Osteoblast (primary cell): ENCODE measurements at regions not wholly inside any gene's neighbourhood (a gene's known extent, or its start where the extent isn't known, plus 50 kb on each side); places are given as distances from the start of the nearest gene placed in this dataset.

ENCODE experiments used
- DNase-seq: peaks from one replicate; pipeline ENCODE4 v3.0.0; 2011; ENCODE audit warnings: low spot score, mixed read lengths; ENCODE audit not compliant: insufficient read length; ENCODE audit errors: missing footprints
- H2AFZ ChIP-seq: 2 replicates; pipeline ENCODE4 v1.6.0; 2011; ENCODE audit warnings: mild to moderate bottlenecking, low read length
- H3K27ac ChIP-seq: 2 replicates; pipeline ENCODE4 v1.5.1; 2011; ENCODE audit warnings: mild to moderate bottlenecking, low read depth, low read length, moderate library complexity
- H3K27me3 ChIP-seq: 2 replicates; pipeline ENCODE4 v1.6.0; 2012; ENCODE audit warnings: mild to moderate bottlenecking, control low read depth, inconsistent platforms, low read length, moderate library complexity; ENCODE audit not compliant: insufficient read depth
- H3K36me3 ChIP-seq: 2 replicates; pipeline ENCODE4 v1.5.1; 2011; ENCODE audit warnings: mild to moderate bottlenecking, low read length, control low read depth, moderate library complexity; ENCODE audit not compliant: insufficient read depth
- H3K4me1 ChIP-seq: 2 replicates; pipeline ENCODE4 v1.5.1; 2011; ENCODE audit warnings: mild to moderate bottlenecking, low read length, control low read depth, moderate library complexity; ENCODE audit not compliant: insufficient read depth
- H3K4me2 ChIP-seq: 2 replicates; pipeline ENCODE4 v1.6.0; 2011; ENCODE audit warnings: mild to moderate bottlenecking, low read length; ENCODE audit not compliant: insufficient read depth
- H3K4me3 ChIP-seq: fragments of 200-600 bp; sonication (generic); 3 replicates; pipeline ENCODE4 v1.5.1; 2012; ENCODE audit warnings: mild to moderate bottlenecking, low read length, inconsistent platforms; ENCODE audit not compliant: insufficient read depth
- H3K79me2 ChIP-seq: 2 replicates; pipeline ENCODE4 v1.6.0; 2012; ENCODE audit warnings: mild to moderate bottlenecking, low read length, control low read depth, inconsistent platforms; ENCODE audit not compliant: insufficient read depth
- H3K9me3 ChIP-seq: 2 replicates; pipeline ENCODE4 v1.5.1; 2011; ENCODE audit warnings: low read depth, low read length, control low read depth
- H4K20me1 ChIP-seq: 2 replicates; pipeline ENCODE4 v1.6.0; 2012; ENCODE audit warnings: mild to moderate bottlenecking, low read length, control low read depth; ENCODE audit not compliant: insufficient read depth
- CTCF ChIP-seq: IDR thresholded peaks from 2 replicates; pipeline ENCODE4 v1.5.1; 2011; ENCODE audit warnings: mild to moderate bottlenecking, low read depth, low read length, moderate library complexity; ENCODE audit errors: extremely low read depth

GRCh38 chr22:48635816-48636215 is 1191.9 kb downstream of the BRD1 start:
- Histone ChIP-seq H3K4me2 (no peak overlapping the region), H4K20me1 (no peaks in the 10 kb centered on the region), H3K79me2 (no peaks in the 10 kb centered on the region), H3K27me3 (no peaks in the 10 kb centered on the region), H3K9me3 (no peaks in the 10 kb centered on the region), H2AFZ (no peak overlapping the region), H3K36me3 (no peaks in the 10 kb centered on the region), H3K4me3 (no peak overlapping the region), H3K4me1 (no peaks in the 10 kb centered on the region), H3K27ac (no peak overlapping the region)
- DNase-seq = no peak
- no peak for TF ChIP-seq CTCF

- no peak for DNase-seq
- H3K4me1 ChIP-seq = no peaks in the 10 kb centered on the region
- H3K36me3 ChIP-seq = no peaks in the 10 kb centered on the region
- no peaks in the 10 kb centered on the region for H3K9me3 ChIP-seq
- H2AFZ ChIP-seq = no peak overlapping the region
- no peak overlapping the region for H3K27ac ChIP-seq
- H3K4me3 ChIP-seq = no peak overlapping the region
- no peaks in the 10 kb centered on the region for H3K27me3 ChIP-seq
- no peak overlapping the region for H3K4me2 ChIP-seq
- H4K20me1 ChIP-seq = no peaks in the 10 kb centered on the region
- no peak for TF ChIP-seq CTCF
- H3K79me2 ChIP-seq = no peaks in the 10 kb centered on the region
Measured at GRCh38 chr22:48635031-48635430, 1192.6 kb downstream of the BRD1 start.

DNA sequence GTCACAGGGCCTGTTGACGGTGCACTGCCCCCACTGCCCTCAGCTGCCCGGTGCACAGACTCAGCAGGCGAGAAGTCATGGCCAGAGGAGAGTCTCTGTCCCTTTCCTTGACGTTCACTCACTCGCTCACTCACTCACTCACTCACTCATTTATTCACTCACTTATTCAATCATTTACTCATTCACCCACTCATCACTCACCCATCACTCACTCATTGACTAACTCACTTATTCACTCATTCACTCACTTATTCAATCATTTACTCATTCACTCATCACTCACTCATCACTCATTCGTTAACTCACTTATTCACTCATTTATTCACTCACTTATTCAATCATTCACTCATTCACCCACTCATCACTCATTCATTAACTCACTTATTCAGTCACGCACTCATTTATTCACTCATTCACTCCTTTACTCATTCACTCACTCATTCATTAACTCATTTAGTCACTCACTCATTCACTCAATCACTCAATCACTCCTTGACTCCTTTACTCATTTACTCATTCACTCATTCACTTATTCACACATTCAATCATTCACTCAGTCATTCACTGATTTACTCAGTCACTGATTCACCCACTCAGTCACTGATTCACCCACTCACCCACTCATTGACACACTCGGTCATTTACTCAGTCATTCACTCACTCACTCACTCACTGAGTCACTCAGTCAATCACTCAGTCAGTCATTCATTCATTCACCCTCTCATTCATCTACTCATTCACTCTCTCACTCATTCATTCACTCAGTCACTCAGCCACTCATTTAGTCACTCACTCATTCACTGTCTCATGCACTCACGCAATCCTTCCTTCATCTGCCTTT is 1193.5 kb downstream of the BRD1 start:
- Histone ChIP-seq H4K20me1 (no peaks in the 10 kb centered on the region), H3K27ac (no peak overlapping the region), H3K79me2 (no peaks in the 10 kb centered on the region), H3K9me3 (no peaks in the 10 kb centered on the region), H3K4me1 (no peaks in the 10 kb centered on the region), H3K36me3 (no peaks in the 10 kb centered on the region), H3K4me2 (no peak overlapping the region), H3K27me3 (no peaks in the 10 kb centered on the region), H3K4me3 (no peak overlapping the region), H2AFZ (no peak overlapping the region)
- TF ChIP-seq CTCF = no peak
- no peak for DNase-seq

GRCh38 chr22:48632646-48633246 is 1194.9 kb downstream of the BRD1 start:
- Histone ChIP-seq H3K4me3 (no peak overlapping the region), H3K4me2 (no peak overlapping the region), H3K36me3 (no peaks in the 10 kb centered on the region), H3K27ac (no peak overlapping the region), H2AFZ (no peak overlapping the region), H3K4me1 (no peaks in the 10 kb centered on the region), H3K27me3 (no peaks in the 10 kb centered on the region), H3K9me3 (no peaks in the 10 kb centered on the region), H3K79me2 (no peaks in the 10 kb centered on the region), H4K20me1 (no peaks in the 10 kb centered on the region)
- no peak for DNase-seq
- TF ChIP-seq CTCF = no peak
